Fibroblast of skin of back (primary cell): ENCODE measurements at regions not wholly inside any gene's neighbourhood (a gene's known extent, or its start where the extent isn't known, plus 50 kb on each side); places are given as distances from the start of the nearest gene placed in this dataset.

Experiments
- DNase-seq: peaks from one replicate; pipeline ENCODE4 v3.0.0-alpha.2; 2013

- peak; percentile 40 for DNase-seq
Observed at GRCh38 chr10:69684020-69684980, 54.3 kb downstream of the FAM241B start.

- DNase-seq: no peak
Observed at GRCh38 chr10:69684981-69685353, 54.9 kb downstream of the FAM241B start.

GRCh38 chr10:69685426-69685801, 55.4 kb downstream of the FAM241B start:
- no peak for DNase-seq

GRCh38 chr10:69685802-69686585, 55.9 kb downstream of the FAM241B start:
- peak; percentile 20 for DNase-seq

- no peak for DNase-seq
Observed at GRCh38 chr10:69686866-69687265, 56.8 kb downstream of the FAM241B start.

GRCh38 chr10:69687426-69687825, 57.4 kb downstream of the FAM241B start:
- DNase-seq: no peak

GRCh38 chr10:69692267-69692666, 62.2 kb downstream of the FAM241B start:
- DNase-seq: no peak

GRCh38 chr10:69692891-69693290, 62.8 kb downstream of the FAM241B start:
- DNase-seq: no peak

- DNase-seq: no peak
Observed at GRCh38 chr10:69693886-69694285, 63.8 kb downstream of the FAM241B start.

- DNase-seq: peak; percentile 94
Observed at GRCh38 chr10:69696073-69696731, 66.2 kb downstream of the FAM241B start.

GRCh38 chr10:69697006-69697405, 67.0 kb downstream of the FAM241B start:
- no peak for DNase-seq

- peak; percentile 83 for DNase-seq
Observed at GRCh38 chr10:69703256-69703655, 73.2 kb downstream of the FAM241B start.

GRCh38 chr10:69703766-69704630, 74.0 kb downstream of the FAM241B start:
- DNase-seq: peak; percentile 98

- no peak for DNase-seq
Observed at GRCh38 chr10:69709366-69709941, 79.4 kb downstream of the FAM241B start.

- no peak for DNase-seq
Observed at GRCh38 chr10:69710008-69710888, 80.2 kb downstream of the FAM241B start.

- DNase-seq: no peak
Observed at GRCh38 chr10:69712342-69712741, 82.3 kb downstream of the FAM241B start.

- no peak for DNase-seq
Observed at GRCh38 chr10:69714572-69714971, 84.5 kb downstream of the FAM241B start.

GRCh38 chr10:69715156-69715898, 85.3 kb downstream of the FAM241B start:
- peak; percentile 94 for DNase-seq

- no peak for DNase-seq
Observed at GRCh38 chr10:69715899-69716606, 85.7 kb upstream of the COL13A1 start.
